Tibial nerve (tissue), 4 donors: ENCODE measurements at regions not wholly inside any gene's neighbourhood (a gene's known extent, or its start where the extent isn't known, plus 50 kb on each side); places are given as distances from the start of the nearest gene placed in this dataset.

Experiments used
- DNase-seq, 2 donors: peaks; one replicate each; pipeline ENCODE4 v3.0.0-alpha.2; 2019; ENCODE audit warnings: low spot score in 2 of 2
- H3K27ac ChIP-seq, 4 donors: fragments of 200-600 bp; sonication (generic) in 3 of 4; one replicate each; pipeline ENCODE4 v1.5.1; 2017 to 2019; ENCODE audit warnings: mild to moderate bottlenecking in 1 of 4
- H3K27me3 ChIP-seq, 2 donors: fragments of 200-600 bp; sonication (generic) in 1 of 2; one replicate each; pipeline versions ENCODE4 v1.5.1 to v1.6.0; 2017 to 2019
- H3K36me3 ChIP-seq, 3 donors: fragments of 200-600 bp; sonication (generic); one replicate each; pipeline ENCODE4 v1.5.1; 2018 to 2019
- H3K4me1 ChIP-seq, 4 donors: fragments of 200-600 bp; sonication (generic) in 3 of 4; one replicate each; pipeline ENCODE4 v1.5.1; 2017 to 2019
- H3K4me3 ChIP-seq, 4 donors: fragments of 200-600 bp; sonication (generic) in 3 of 4; one replicate each; pipeline ENCODE4 v1.5.1; 2017 to 2019; ENCODE audit warnings: mild to moderate bottlenecking in 1 of 4, moderate library complexity in 1 of 4
- H3K9me3 ChIP-seq, 4 donors: fragments of 200-600 bp; sonication (generic) in 3 of 4; one replicate each; pipeline ENCODE4 v1.5.1; 2017 to 2019
- EP300 ChIP-seq, 2 donors: sonication (generic); formaldehyde crosslinking; IDR thresholded peaks; one replicate each; pipeline ENCODE4 v1.6.1; 2017; ENCODE audit warnings: antibody characterized with exemption in 2 of 2, mild to moderate bottlenecking in 1 of 2
- POLR2A ChIP-seq, 2 donors: fragments of 450-650 bp; IDR thresholded peaks; one replicate each; pipeline ENCODE4 v1.6.1; 2017; ENCODE audit warnings: antibody characterized with exemption in 2 of 2, mild to moderate bottlenecking in 2 of 2, moderate library complexity in 2 of 2
- WGBS, 2 donors: methylation state at CpG; one replicate each; pipeline ENCODE4 v1.1.5; 2018; 5-methylcytosine and 5-hydroxymethylcytosine counted together
- TF ChIP-seq, protein P1 (sequence below), 5 experiments: fragments of 200-600 bp in 3 of 5; fragments of 450-650 bp in 2 of 5; sonication (generic) in 3 of 5; IDR thresholded peaks; one replicate each; pipeline ENCODE4 v1.5.1; 2016 to 2019; ENCODE audit warnings: antibody characterized with exemption in 5 of 5, mild to moderate bottlenecking in 3 of 5, moderate library complexity in 2 of 5

DNA sequence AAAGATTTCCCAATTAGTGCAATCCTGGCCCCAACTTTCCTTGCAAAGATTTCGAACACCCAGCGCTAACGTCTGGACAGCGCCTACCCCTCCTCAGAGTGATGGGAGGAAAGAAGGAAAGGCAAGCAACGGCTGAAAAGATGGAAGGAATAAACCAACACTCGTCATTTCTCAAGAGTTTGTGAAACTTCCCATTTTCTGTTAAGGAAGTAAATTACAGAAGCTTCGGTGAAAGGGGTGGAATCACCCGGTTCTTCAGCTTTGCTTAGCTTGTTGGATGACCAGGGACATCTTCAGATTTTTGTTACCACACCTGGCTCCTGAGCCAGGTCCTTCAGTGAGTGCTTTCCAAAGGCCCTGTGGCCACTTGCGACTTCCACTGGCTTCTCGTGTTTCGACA lies 313.1 kb downstream of the SKIDA1 start:
- TF ChIP-seq, protein P1, sequence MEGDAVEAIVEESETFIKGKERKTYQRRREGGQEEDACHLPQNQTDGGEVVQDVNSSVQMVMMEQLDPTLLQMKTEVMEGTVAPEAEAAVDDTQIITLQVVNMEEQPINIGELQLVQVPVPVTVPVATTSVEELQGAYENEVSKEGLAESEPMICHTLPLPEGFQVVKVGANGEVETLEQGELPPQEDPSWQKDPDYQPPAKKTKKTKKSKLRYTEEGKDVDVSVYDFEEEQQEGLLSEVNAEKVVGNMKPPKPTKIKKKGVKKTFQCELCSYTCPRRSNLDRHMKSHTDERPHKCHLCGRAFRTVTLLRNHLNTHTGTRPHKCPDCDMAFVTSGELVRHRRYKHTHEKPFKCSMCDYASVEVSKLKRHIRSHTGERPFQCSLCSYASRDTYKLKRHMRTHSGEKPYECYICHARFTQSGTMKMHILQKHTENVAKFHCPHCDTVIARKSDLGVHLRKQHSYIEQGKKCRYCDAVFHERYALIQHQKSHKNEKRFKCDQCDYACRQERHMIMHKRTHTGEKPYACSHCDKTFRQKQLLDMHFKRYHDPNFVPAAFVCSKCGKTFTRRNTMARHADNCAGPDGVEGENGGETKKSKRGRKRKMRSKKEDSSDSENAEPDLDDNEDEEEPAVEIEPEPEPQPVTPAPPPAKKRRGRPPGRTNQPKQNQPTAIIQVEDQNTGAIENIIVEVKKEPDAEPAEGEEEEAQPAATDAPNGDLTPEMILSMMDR (IDR thresholded peaks at IDR 0.05), result no peak
- no peak for TF ChIP-seq POLR2A (IDR thresholded peaks at IDR 0.05)
- no peak for TF ChIP-seq EP300 (IDR thresholded peaks at IDR 0.05)
- peaks cover 0 to 6% (median 0%) of the 10 kb centered on the region in 4 donors for H3K4me1 ChIP-seq
- H3K9me3 ChIP-seq, result peaks cover 0 to 10% (median 0%) of the 10 kb centered on the region in 4 donors
- no peak overlapping the region for H3K27ac ChIP-seq
- H3K36me3 ChIP-seq, result no peaks in the 10 kb centered on the region
- no peak overlapping the region for H3K4me3 ChIP-seq
- no peaks in the 10 kb centered on the region for H3K27me3 ChIP-seq
- no peak for DNase-seq
- 85 to 93% methylated on average over 11 of the region's 11 CpGs for WGBS, 2 donors

DNA sequence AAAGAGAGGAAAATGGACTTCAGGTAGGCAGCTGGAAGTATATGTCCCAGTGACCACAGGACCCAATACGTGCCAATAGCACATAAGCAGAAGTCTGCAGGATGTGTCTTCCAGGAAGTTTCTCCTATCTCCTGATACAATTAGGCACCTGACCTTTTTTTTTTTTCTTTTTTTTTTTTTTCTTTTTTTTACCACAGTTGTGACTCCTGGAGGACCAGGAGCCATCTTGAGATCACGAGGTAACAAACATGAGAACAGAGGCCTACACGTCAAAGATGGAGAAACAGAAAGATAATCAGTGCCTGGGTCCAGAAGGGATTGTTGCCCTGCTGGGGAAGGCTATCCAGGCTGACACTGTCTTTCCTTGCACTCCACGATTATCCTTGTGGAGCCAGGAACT lies 312.4 kb upstream of the NEBL start:
- no peaks in the 10 kb centered on the region for H3K27me3 ChIP-seq
- peaks cover 0 to 12% (median 0%) of the 10 kb centered on the region in 4 donors for H3K9me3 ChIP-seq
- no peak overlapping the region for H3K27ac ChIP-seq
- DNase-seq, result no peak
- TF ChIP-seq, protein P1 (IDR thresholded peaks at IDR 0.05), result no peak
- no peak for TF ChIP-seq EP300 (IDR thresholded peaks at IDR 0.05)
- no peak for TF ChIP-seq POLR2A (IDR thresholded peaks at IDR 0.05)
- no peaks in the 10 kb centered on the region for H3K36me3 ChIP-seq
- 90 to 94% methylated on average over 4 of the region's 4 CpGs for WGBS, 2 donors
- H3K4me3 ChIP-seq, result no peak overlapping the region
- no peaks in the 10 kb centered on the region for H3K4me1 ChIP-seq

DNA sequence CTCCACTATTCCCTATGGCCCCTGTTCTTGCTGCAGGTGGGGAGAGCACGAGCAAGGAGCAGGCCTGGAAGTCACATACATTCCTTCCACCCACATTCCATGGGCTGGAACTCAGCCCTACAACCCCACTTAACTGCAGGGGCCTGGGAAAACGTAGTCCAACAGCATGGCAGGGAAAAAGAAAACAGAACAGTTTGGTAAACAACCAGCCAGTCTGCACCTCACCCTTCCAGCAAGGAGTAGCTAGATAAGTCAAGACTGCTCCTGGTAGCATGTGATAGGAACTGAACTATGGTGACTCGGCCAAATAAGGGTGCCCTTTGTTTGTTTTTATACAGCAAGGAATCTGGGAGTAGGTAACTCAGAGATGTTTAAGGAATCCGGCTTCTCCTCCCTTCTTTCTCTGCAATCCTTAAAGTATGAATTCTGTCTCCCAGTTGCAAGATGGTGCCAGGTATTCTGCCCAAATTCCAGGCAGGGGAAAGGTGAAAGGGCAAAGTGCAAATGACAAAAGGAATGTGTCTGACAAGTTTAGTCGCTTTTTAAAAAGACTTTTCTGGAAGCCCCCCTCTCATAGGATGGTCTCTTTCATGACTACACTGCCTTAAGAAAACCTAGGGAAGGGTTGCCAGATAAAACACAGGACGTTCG lies 311.7 kb upstream of the NEBL start:
- no peak overlapping the region for H3K27ac ChIP-seq
- TF ChIP-seq, protein P1 (IDR thresholded peaks at IDR 0.05), result no peak
- TF ChIP-seq EP300 (IDR thresholded peaks at IDR 0.05) (no peak), POLR2A (IDR thresholded peaks at IDR 0.05) (no peak)
- H3K4me3 ChIP-seq, result no peak overlapping the region
- no peak for DNase-seq
- no peaks in the 10 kb centered on the region for H3K36me3 ChIP-seq
- H3K9me3 ChIP-seq, result peaks cover 0 to 12% (median 0%) of the 10 kb centered on the region in 4 donors
- 55 to 67% methylated on average over 7 of the region's 7 CpGs for WGBS, 2 donors
- H3K4me1 ChIP-seq, result no peaks in the 10 kb centered on the region
- H3K27me3 ChIP-seq, result no peaks in the 10 kb centered on the region

DNA sequence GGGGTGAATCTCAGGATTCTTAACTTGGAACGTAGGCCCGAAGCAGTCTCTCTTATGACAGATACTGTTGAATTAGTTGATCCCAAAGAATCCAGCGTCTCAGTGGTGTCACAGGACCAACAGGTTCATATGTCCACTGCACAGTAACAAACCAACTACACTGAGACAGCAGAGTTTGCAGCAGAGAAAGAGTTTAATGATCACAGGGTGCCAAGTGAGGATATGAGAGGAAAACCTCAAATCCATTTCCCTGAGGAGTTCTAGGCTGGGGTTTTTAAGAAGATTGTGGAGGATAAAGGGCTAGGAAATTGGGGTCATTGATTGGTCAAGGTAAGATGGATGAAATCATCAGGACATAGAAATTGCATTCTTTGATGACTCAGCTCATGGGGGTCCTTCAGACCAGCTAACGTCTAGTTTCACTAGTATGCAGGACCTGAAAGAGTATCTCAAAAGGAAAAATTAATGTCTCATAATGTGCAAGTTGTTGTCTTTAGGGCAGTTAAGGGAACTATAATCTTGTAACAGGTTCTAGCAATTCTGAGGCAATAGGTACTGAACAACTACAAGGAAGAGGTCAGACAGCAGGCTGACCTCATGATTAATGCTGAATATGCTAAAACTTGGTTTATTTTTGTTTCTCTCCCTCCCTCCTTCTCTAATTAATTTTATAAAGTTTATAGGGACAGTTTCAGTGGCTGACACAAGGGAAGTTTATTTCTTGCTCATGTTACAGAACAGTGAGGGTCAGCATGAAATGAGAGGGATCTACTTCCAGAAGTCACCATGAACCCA lies 310.9 kb upstream of the NEBL start:
- no peak for DNase-seq
- no peak overlapping the region for H3K4me3 ChIP-seq
- TF ChIP-seq POLR2A (IDR thresholded peaks at IDR 0.05) (no peak), EP300 (IDR thresholded peaks at IDR 0.05) (no peak)
- TF ChIP-seq, protein P1 (IDR thresholded peaks at IDR 0.05), result no peak
- H3K36me3 ChIP-seq, result no peaks in the 10 kb centered on the region
- no peaks in the 10 kb centered on the region for H3K27me3 ChIP-seq
- no peak overlapping the region for H3K27ac ChIP-seq
- H3K9me3 ChIP-seq, result peaks cover 0 to 12% (median 0%) of the 10 kb centered on the region in 4 donors
- H3K4me1 ChIP-seq, result no peaks in the 10 kb centered on the region
- WGBS, 2 donors, result 90 to 94% methylated on average over 4 of the region's 4 CpGs

DNA sequence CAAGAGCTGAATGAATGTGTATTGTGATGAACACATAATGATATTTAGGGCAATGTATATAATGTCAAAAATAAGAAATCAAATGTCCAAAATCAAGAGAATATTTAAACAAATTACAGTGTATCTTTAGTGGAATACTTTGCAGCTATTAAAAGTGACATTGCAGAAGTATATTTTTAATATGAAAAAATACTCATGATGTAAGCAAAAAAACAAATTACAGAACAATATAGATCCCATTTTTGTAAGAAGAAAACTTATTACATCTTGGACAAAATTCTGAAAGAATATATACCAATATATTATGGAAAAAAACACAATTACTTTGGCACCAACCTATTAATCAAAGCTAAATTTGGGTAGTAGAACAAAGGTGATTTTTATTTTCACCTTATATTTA lies 308.2 kb upstream of the NEBL start:
- DNase-seq, result no peak
- no peaks in the 10 kb centered on the region for H3K4me1 ChIP-seq

More for the DNA sequence above, 308.2 kb upstream of the NEBL start:
- Histone ChIP-seq H3K27ac (no peak overlapping the region), H3K4me3 (no peak overlapping the region), H3K36me3 (no peaks in the 10 kb centered on the region), H3K27me3 (no peaks in the 10 kb centered on the region), H3K9me3 (peaks cover 0 to 12% (median 0%) of the 10 kb centered on the region in 4 donors)
- TF ChIP-seq, protein P1 (IDR thresholded peaks at IDR 0.05), result no peak
